HT-29 (cell line): ENCODE measurements at regions not wholly inside any gene's neighbourhood (a gene's known extent, or its start where the extent isn't known, plus 50 kb on each side); places are given as distances from the start of the nearest gene placed in this dataset.

Experiments
- DNase-seq: peaks from one replicate; pipeline ENCODE4 v3.0.0-alpha.2; 2015; ENCODE audit warnings: low spot score

- peak; percentile 10 for DNase-seq
Observed at GRCh38 chr4:104677116-104677515, 182.4 kb upstream of the CXXC4 start.

GRCh38 chr4:104682311-104682710, 187.6 kb upstream of the CXXC4 start:
- no peak for DNase-seq

GRCh38 chr4:104693601-104694201, 199.0 kb upstream of the CXXC4 start:
- DNase-seq: peak; percentile 76

GRCh38 chr4:104716584-104716983, 221.9 kb upstream of the CXXC4 start:
- DNase-seq: no peak

- no peak for DNase-seq
Observed at GRCh38 chr4:104719539-104720230, 225.0 kb upstream of the CXXC4 start.

GRCh38 chr4:104722467-104722866, 227.8 kb upstream of the CXXC4 start:
- no peak for DNase-seq

GRCh38 chr4:104726002-104726401, 231.3 kb upstream of the CXXC4 start:
- no peak for DNase-seq

- DNase-seq: peak; percentile 9
Observed at GRCh38 chr4:104727643-104728042, 232.9 kb upstream of the CXXC4 start.

- DNase-seq: peak; percentile 87
Observed at GRCh38 chr4:104728380-104729122, 233.9 kb upstream of the CXXC4 start.

- no peak for DNase-seq
Observed at GRCh38 chr4:104732766-104733165, 238.1 kb upstream of the CXXC4 start.

- DNase-seq: no peak
Observed at GRCh38 chr4:104735174-104735573, 240.5 kb upstream of the CXXC4 start.

GRCh38 chr4:104740161-104740560, 245.5 kb upstream of the CXXC4 start:
- DNase-seq: no peak

- DNase-seq: no peak
Observed at GRCh38 chr4:104743215-104743653, 248.5 kb upstream of the CXXC4 start.

- DNase-seq: peak; percentile 30
Observed at GRCh38 chr4:104747635-104748034, 252.9 kb upstream of the CXXC4 start.

- peak; percentile 10 for DNase-seq
Observed at GRCh38 chr4:104749062-104749461, 254.4 kb upstream of the CXXC4 start.

GRCh38 chr4:104750008-104750407, 255.3 kb upstream of the CXXC4 start:
- no peak for DNase-seq

GRCh38 chr4:104751468-104751867, 256.8 kb upstream of the CXXC4 start:
- DNase-seq: no peak

GRCh38 chr4:104752337-104752736, 257.6 kb upstream of the CXXC4 start:
- no peak for DNase-seq

- no peak for DNase-seq
Observed at GRCh38 chr4:104756837-104757236, 262.1 kb upstream of the CXXC4 start.

- DNase-seq: no peak
Observed at GRCh38 chr4:104758574-104758973, 263.9 kb upstream of the CXXC4 start.

GRCh38 chr4:104763554-104764222, 269.0 kb upstream of the CXXC4 start:
- no peak for DNase-seq

GRCh38 chr4:104766676-104767075, 272.0 kb upstream of the CXXC4 start:
- no peak for DNase-seq
